GM21515 (cell line): ENCODE measurements at regions not wholly inside any gene's neighbourhood (a gene's known extent, or its start where the extent isn't known, plus 50 kb on each side); places are given as distances from the start of the nearest gene placed in this dataset.
"Not testable (repeated sequence)": the region's sequence is repeated elsewhere in the genome, so short reads cannot be mapped to it uniquely, and the experiment has no call there.

Experiments
- ATAC-seq: cut with Tn5 transposase; IDR thresholded peaks from one replicate; pipeline ENCODE4 v1.9.1; 2021; ENCODE audit not compliant: unreplicated experiment

- ATAC-seq: no peak
Observed at GRCh38 chr12:97005174-97005573, 98.1 kb downstream of the NEDD1 start.

- ATAC-seq: no peak
Observed at GRCh38 chr12:97005646-97006045, 98.6 kb downstream of the NEDD1 start.

- ATAC-seq: no peak
Observed at GRCh38 chr12:97006585-97006984, 99.5 kb downstream of the NEDD1 start.

DNA sequence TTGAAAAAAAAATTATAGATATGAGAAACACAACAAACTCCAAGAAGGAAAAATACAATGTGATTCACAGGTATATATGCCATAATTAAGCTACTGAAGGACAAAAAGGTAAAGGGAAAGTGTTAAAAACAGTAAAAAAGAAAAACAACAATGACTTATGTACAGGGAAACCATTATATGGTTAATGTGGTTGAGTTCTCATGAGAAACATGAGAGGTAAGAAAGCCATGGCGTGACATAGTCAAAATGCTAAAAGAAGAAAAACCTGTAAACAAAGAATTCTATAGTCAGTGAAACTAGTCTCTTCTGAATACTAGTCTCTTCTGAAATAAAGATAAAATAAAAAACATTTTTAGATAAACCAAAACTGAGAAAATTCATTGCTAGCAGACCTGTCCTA is 109.1 kb downstream of the NEDD1 start:
- no peak for ATAC-seq

GRCh38 chr12:97017213-97017612 is 110.2 kb downstream of the NEDD1 start:
- peak; percentile 63 for ATAC-seq

- ATAC-seq: no peak
Observed at GRCh38 chr12:97022536-97023230, 115.6 kb downstream of the NEDD1 start.

GRCh38 chr12:97024393-97024792 is 117.3 kb downstream of the NEDD1 start:
- ATAC-seq: no peak

DNA sequence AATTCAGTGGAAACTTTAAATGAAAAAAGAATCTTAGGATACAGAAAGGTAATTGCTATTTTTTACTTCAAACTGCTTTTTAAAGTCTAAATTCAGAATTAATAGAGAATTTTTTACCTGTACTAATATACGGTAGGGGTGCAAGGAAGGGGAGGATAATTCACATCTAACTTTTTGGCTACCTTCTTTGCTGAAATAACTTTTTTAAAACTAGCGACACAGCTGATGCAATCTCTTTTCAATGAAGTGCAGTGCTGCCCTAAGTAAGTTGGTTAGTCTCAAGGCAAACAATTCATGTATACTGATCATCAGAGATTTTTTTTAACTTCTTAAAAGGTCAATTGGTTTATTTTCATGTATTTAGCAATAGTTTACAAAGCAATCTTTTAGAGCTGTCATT is 119.8 kb downstream of the NEDD1 start:
- ATAC-seq: no peak

- no peak for ATAC-seq
Observed at GRCh38 chr12:97027482-97027881, 120.4 kb downstream of the NEDD1 start.

DNA sequence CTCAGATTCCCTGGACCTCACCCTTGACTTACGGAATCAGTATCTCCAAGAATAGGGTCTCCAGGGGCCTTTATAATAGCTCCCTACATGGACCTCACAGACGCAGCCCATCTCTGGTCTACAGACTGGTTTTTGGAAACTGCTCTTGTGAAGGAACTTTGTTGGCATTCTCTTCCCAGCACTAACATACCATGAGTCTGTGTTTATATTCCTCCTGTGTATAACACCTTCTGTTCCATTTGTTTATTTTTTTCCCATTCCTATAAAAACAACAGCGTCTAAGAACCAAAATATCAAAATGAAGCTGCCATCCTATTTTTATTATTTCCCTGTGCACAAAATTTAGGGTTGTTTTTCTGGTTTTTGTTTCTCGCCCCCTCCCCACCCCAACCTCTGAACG is 131.1 kb downstream of the NEDD1 start:
- ATAC-seq: no peak

DNA sequence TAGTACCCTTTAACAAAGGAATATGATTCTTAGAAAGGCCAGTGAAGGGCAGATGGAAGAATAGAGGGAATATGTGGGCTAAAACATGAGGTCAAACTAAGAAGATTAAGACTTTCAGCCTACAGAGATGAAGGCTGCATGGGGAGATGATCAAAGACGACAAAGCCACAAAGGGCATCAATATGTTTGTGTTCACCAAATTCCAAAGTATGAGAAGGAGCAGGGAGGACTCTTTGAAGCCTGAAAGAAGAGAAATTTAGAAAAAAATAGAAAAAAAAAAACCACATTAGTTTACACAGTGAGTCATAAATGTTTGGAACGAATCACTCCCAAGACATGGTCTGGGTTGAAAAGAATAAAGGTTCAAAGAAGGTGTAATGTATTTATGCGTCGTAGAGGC is 131.8 kb downstream of the NEDD1 start:
- no peak for ATAC-seq

DNA sequence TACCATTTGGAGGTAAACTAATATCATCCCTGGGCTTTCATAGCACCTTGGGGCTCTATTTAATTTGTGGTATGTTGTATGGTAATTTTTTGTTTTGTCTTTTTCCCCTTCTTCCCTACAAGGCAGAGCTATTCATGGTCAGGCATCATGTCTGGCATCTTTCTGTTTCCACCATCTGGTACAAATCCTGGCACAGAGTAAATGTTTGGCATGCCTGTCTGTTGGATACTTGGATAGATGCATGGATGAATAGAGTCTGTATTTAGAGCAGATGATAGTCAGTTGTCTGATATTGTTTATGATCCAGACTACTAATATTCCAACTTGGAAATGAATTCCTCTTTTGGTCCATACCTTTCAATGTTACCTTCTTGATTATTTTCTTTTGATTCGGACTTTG is 139.8 kb downstream of the NEDD1 start:
- no peak for ATAC-seq

DNA sequence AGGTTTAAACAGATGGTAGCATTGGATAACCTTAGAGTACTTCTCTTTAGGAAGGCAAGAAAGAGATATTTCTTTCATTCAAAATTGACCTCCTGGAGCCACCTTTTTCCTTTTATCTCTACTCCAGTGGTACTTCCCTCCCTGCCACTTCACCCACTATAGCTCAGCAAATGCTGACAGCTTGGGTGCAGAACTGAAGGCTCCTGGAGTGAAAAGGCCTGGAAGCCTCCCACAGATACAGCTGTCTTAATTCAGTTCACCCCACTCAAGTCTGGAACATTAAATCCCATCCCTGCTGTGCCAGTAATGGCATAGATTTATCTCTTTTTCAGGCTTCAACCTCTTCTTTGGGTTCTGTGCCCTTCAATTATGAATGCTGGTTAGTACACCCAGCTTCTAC is 140.3 kb downstream of the NEDD1 start:
- ATAC-seq: no peak

- ATAC-seq: no peak
Observed at GRCh38 chr12:97048421-97049035, 141.5 kb downstream of the NEDD1 start.

GRCh38 chr12:97050509-97050908 is 143.5 kb downstream of the NEDD1 start:
- ATAC-seq: no peak

DNA sequence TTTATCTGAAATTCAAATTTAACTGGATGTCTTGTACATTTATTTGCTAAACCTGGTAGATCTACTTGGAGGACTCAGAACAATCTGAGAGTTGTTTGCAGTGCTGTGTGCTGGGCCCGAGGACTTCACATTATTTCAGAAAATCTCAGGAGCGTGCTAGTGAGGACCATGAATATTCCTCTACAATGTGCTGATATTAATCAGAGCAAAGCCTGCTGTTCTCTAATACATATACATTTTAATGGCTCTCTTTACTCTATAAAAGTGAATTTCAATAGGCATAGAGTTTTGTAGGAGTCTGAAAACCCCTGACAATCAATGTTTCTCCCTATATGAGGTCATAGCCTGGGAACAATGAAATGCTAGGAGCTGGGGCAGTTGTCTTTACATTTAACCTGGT is 144.3 kb downstream of the NEDD1 start:
- no peak for ATAC-seq

DNA sequence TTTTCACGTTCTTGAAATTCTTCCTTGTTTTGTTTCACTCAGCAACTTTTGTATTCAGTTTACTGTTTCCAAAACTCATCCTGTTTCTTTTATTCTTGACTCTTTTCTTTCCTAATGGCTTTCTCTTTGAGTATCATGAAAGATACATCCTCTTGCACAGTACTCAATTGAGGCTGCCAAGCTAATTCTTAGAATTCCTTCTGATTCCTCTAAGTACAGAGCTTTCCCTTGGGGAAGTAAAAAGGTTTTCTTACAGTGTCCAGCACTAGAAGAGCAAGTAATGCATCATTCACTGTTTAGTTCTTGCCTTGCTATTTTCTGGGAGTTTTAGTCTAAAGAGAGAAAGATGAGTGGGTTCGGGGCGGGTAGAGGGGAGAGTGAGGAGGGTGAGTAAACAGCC is 154.1 kb downstream of the NEDD1 start:
- no peak for ATAC-seq

- no peak for ATAC-seq
Observed at GRCh38 chr12:97063292-97063935, 156.4 kb downstream of the NEDD1 start.

DNA sequence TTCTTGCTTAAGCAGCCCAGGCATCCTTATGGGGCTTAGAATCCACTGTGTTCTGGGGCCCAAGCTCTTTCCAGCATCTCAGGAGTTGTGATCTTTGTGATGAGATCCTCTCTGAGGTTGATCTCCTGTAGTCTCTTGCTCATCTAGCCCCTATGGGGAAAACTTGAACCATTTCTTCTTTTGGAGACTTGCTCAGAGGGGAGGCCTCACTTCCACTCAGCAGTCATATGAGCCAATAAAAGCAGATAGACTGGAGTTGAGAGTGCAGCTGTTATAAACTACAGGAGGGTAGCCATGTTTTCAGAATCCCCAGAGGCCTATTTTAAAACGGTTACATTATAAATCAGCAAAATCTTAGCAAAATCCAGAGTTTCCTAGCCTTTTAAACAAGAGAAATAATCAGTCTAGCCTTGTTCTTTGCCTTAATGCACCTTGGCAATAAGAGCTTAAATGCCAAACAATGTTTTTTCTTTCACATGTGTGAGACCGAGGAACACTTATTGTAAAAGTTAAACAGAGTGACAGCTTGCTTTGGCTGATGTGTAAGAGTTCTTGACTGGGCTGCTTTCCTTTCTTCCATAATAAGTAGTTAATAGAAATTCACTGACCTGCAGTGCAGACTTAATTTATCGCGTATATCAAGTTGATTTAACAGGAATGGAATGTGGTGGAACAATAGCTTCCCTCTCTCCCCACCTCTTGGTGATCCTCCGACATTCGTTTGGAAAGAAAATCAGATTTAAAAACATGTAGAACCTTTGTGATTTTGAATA is 168.3 kb downstream of the NEDD1 start:
- no peak for ATAC-seq

DNA sequence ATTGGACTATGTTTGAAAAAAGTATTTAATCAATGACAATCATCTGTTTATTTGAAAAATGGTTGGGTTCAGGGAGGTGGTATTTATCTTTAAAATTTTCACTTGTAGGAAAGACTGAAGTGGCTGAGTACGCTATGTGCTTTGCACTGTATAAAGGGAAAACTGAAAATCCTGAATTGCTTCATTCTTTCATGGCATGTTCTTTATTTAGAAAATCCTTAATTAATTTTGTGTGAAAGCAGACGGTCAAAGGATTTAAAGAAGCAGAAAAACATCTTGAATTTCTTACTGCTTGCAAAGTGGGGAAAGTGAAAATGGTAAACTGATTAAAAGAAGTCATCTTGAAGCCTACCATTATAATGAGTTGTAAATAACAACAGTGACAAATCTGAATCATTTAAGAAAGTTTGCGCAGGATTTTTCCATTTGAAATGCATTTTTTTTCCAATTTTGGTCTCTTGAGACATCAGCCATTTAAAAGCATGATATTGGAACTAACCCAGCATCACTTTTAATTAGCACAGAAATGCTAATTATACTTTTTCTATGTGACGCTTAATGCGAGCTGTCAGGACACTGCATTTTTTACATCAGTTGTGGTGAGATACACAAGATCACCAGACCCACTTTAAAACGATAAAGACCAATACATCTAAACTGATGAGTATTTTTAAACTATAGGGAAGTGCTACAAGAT is 169.0 kb downstream of the NEDD1 start:
- ATAC-seq: no peak

DNA sequence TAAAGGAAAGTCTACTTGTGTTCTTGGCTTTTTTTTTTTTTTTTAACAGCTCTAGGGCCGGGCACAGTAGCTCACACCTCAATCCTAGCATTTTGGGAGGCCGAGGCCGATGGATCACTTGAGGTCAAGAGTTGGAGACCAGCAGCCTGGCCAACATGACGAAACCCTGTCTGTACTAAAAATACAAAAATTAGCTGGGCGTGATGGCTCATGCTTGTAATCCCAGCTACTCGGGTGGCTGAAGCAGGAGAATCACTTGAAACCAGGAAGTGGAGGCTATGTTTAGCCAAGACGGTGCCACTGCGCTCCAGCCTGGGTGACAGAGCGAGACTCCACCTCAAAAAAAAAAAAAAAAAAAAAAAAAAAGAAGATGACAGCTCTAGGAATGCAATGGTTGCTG is 169.9 kb downstream of the NEDD1 start:
- ATAC-seq: not testable (repeated sequence)
